Cardiac muscle cell (in vitro differentiated cells and primary cell): ENCODE measurements at regions not wholly inside any gene's neighbourhood (a gene's known extent, or its start where the extent isn't known, plus 50 kb on each side); places are given as distances from the start of the nearest gene placed in this dataset.
"Not testable (repeated sequence)": the region's sequence is repeated elsewhere in the genome, so short reads cannot be mapped to it uniquely, and the experiment has no call there.

Experiments
- DNase-seq, 2 donors: peaks; one replicate each; pipeline versions ENCODE4 v3.0.0 to v3.0.0-alpha.2; 2010 to 2017; ENCODE audit warnings: low read depth in 1 of 2, low spot score in 1 of 2
- H3K27ac ChIP-seq: fragments of 200-600 bp; sonication (generic); 2 replicates; pipeline ENCODE4 v1.5.1; 2016
- H3K27me3 ChIP-seq: fragments of 200-600 bp; sonication (generic); 2 replicates; pipeline ENCODE4 v1.6.0; 2016; ENCODE audit warnings: control low read depth
- H3K36me3 ChIP-seq: fragments of 200-600 bp; sonication (generic); 2 replicates; pipeline ENCODE4 v1.5.1; 2016; ENCODE audit warnings: control low read depth
- H3K4me1 ChIP-seq: fragments of 200-600 bp; sonication (generic); 2 replicates; pipeline ENCODE4 v1.8.1; 2017; ENCODE audit warnings: low read depth, mild to moderate bottlenecking, mixed run types
- H3K4me3 ChIP-seq: fragments of 200-600 bp; sonication (generic); 2 replicates; pipeline ENCODE4 v1.5.1; 2016; ENCODE audit warnings: mild to moderate bottlenecking
- H3K9me3 ChIP-seq: fragments of 200-600 bp; sonication (generic); 2 replicates; pipeline ENCODE4 v1.5.1; 2017; ENCODE audit warnings: low read depth, mild to moderate bottlenecking, control low read depth
- CTCF ChIP-seq: IDR thresholded peaks from 2 replicates; pipeline ENCODE4 v1.5.1; 2012; ENCODE audit warnings: low read depth, mild to moderate bottlenecking, low read length

GRCh38 chr16:52312716-52313115, 234.2 kb downstream of the TOX3 start:
- DNase-seq = no peak
- Histone ChIP-seq H3K4me3 (no peak overlapping the region), H3K4me1 (no peaks in the 10 kb centered on the region), H3K36me3 (no peaks in the 10 kb centered on the region), H3K27ac (no peak overlapping the region), H3K9me3 (no peaks in the 10 kb centered on the region), H3K27me3 (no peaks in the 10 kb centered on the region)
- TF ChIP-seq CTCF = no peak

GRCh38 chr16:52309446-52310416, 237.2 kb downstream of the TOX3 start:
- Histone ChIP-seq H3K4me3 (no peak overlapping the region), H3K36me3 (no peaks in the 10 kb centered on the region), H3K9me3 (no peaks in the 10 kb centered on the region), H3K27ac (no peak overlapping the region), H3K4me1 (no peaks in the 10 kb centered on the region), H3K27me3 (no peaks in the 10 kb centered on the region)
- no peak for TF ChIP-seq CTCF
- no peak for DNase-seq

- Histone ChIP-seq H3K27me3 (no peaks in the 10 kb centered on the region), H3K9me3 (no peaks in the 10 kb centered on the region), H3K36me3 (no peaks in the 10 kb centered on the region), H3K4me1 (no peaks in the 10 kb centered on the region), H3K27ac (no peak overlapping the region), H3K4me3 (no peak overlapping the region)
- no peak for TF ChIP-seq CTCF
- no peak for DNase-seq
These were observed 238.9 kb downstream of the TOX3 start for GRCh38 chr16:52308051-52308450.

GRCh38 chr16:52301026-52301425, 245.9 kb downstream of the TOX3 start:
- H3K4me1 ChIP-seq = no peaks in the 10 kb centered on the region
- H3K27me3 ChIP-seq = no peaks in the 10 kb centered on the region
- no peak for TF ChIP-seq CTCF
- no peak for DNase-seq
- no peak overlapping the region for H3K4me3 ChIP-seq
- H3K36me3 ChIP-seq = no peaks in the 10 kb centered on the region
- no peak overlapping the region for H3K27ac ChIP-seq
- H3K9me3 ChIP-seq = no peaks in the 10 kb centered on the region

- Histone ChIP-seq H3K27ac (no peak overlapping the region), H3K4me1 (no peaks in the 10 kb centered on the region), H3K9me3 (no peaks in the 10 kb centered on the region), H3K27me3 (no peaks in the 10 kb centered on the region), H3K4me3 (no peak overlapping the region), H3K36me3 (no peaks in the 10 kb centered on the region)
- DNase-seq = no peak
- no peak for TF ChIP-seq CTCF
These were observed 248.2 kb downstream of the TOX3 start for GRCh38 chr16:52298769-52299168.

GRCh38 chr16:52296706-52297315, 250.1 kb downstream of the TOX3 start:
- H3K4me3 ChIP-seq, H3K27me3 ChIP-seq, H3K9me3 ChIP-seq, H3K4me1 ChIP-seq, DNase-seq, H3K36me3 ChIP-seq, H3K27ac ChIP-seq: not testable (repeated sequence)
